ENCODE measurements at regions not wholly inside any gene's neighbourhood (a gene's known extent, or its start where the extent isn't known, plus 50 kb on each side); places are given as distances from the start of the nearest gene placed in this dataset.

- H3K4me3 ChIP-seq (ENCODE audit: low read length), result no peak overlapping the region
- no peak overlapping the region for H3K27ac ChIP-seq (ENCODE audit: low read depth, low read length)
- no peaks in the 10 kb centered on the region for H3K36me3 ChIP-seq (ENCODE audit: control insufficient read depth, insufficient read depth, low read length)
- no peaks in the 10 kb centered on the region for H3K27me3 ChIP-seq (ENCODE audit: control insufficient read depth, insufficient read depth, low read length)
- no peak overlapping the region for H3K9ac ChIP-seq (ENCODE audit: low read length)
- H3K4me1 ChIP-seq (ENCODE audit: control insufficient read depth, insufficient read depth, low read length), result no peaks in the 10 kb centered on the region
Measured at GRCh38 chr2:65880436-65880835, 448.0 kb upstream of the SPRED2 start.

- H3K36me3 ChIP-seq (ENCODE audit: control insufficient read depth, insufficient read depth, low read length), result no peaks in the 10 kb centered on the region
- no peak overlapping the region for H3K9ac ChIP-seq (ENCODE audit: low read length)
- H3K4me1 ChIP-seq (ENCODE audit: control insufficient read depth, insufficient read depth, low read length), result no peaks in the 10 kb centered on the region
- H3K27me3 ChIP-seq (ENCODE audit: control insufficient read depth, insufficient read depth, low read length), result no peaks in the 10 kb centered on the region
- H3K4me3 ChIP-seq (ENCODE audit: low read length), result no peak overlapping the region
- no peak overlapping the region for H3K27ac ChIP-seq (ENCODE audit: low read depth, low read length)
Measured at GRCh38 chr2:65878011-65878340, 445.6 kb upstream of the SPRED2 start.

GRCh38 chr2:65877331-65878010, 445.1 kb upstream of the SPRED2 start:
- Histone ChIP-seq H3K9ac (ENCODE audit: low read length) (no peak overlapping the region), H3K4me3 (ENCODE audit: low read length) (no peak overlapping the region)

GRCh38 chr2:65876114-65876513, 443.7 kb upstream of the SPRED2 start:
- Histone ChIP-seq H3K36me3 (ENCODE audit: control insufficient read depth, insufficient read depth, low read length) (no peaks in the 10 kb centered on the region), H3K9ac (ENCODE audit: low read length) (no peak overlapping the region), H3K27me3 (ENCODE audit: control insufficient read depth, insufficient read depth, low read length) (no peaks in the 10 kb centered on the region), H3K27ac (ENCODE audit: low read depth, low read length) (no peak overlapping the region), H3K4me3 (ENCODE audit: low read length) (no peak overlapping the region), H3K4me1 (ENCODE audit: control insufficient read depth, insufficient read depth, low read length) (no peaks in the 10 kb centered on the region)

More at GRCh38 chr2:65877331-65878010, 445.1 kb upstream of the SPRED2 start:
- Histone ChIP-seq H3K36me3 (ENCODE audit: control insufficient read depth, insufficient read depth, low read length) (no peaks in the 10 kb centered on the region), H3K27ac (ENCODE audit: low read depth, low read length) (no peak overlapping the region), H3K4me1 (ENCODE audit: control insufficient read depth, insufficient read depth, low read length) (no peaks in the 10 kb centered on the region), H3K27me3 (ENCODE audit: control insufficient read depth, insufficient read depth, low read length) (no peaks in the 10 kb centered on the region)

- Histone ChIP-seq H3K27ac (ENCODE audit: low read depth, low read length) (no peak overlapping the region), H3K27me3 (ENCODE audit: control insufficient read depth, insufficient read depth, low read length) (no peaks in the 10 kb centered on the region)
Measured at GRCh38 chr2:65870826-65871225, 438.4 kb upstream of the SPRED2 start.

GRCh38 chr2:65869296-65869695, 436.9 kb upstream of the SPRED2 start:
- H3K27ac ChIP-seq (ENCODE audit: low read depth, low read length), result no peak overlapping the region
- no peaks in the 10 kb centered on the region for H3K36me3 ChIP-seq (ENCODE audit: control insufficient read depth, insufficient read depth, low read length)
- no peaks in the 10 kb centered on the region for H3K27me3 ChIP-seq (ENCODE audit: control insufficient read depth, insufficient read depth, low read length)
- H3K9ac ChIP-seq (ENCODE audit: low read length), result no peak overlapping the region
- H3K4me3 ChIP-seq (ENCODE audit: low read length), result no peak overlapping the region
- H3K4me1 ChIP-seq (ENCODE audit: control insufficient read depth, insufficient read depth, low read length), result no peaks in the 10 kb centered on the region

More at GRCh38 chr2:65870826-65871225, 438.4 kb upstream of the SPRED2 start:
- Histone ChIP-seq H3K4me3 (ENCODE audit: low read length) (no peak overlapping the region), H3K9ac (ENCODE audit: low read length) (no peak overlapping the region), H3K36me3 (ENCODE audit: control insufficient read depth, insufficient read depth, low read length) (no peaks in the 10 kb centered on the region), H3K4me1 (ENCODE audit: control insufficient read depth, insufficient read depth, low read length) (no peaks in the 10 kb centered on the region)

GRCh38 chr2:65868177-65868576, 435.8 kb upstream of the SPRED2 start:
- Histone ChIP-seq H3K9ac (ENCODE audit: low read length) (no peak overlapping the region), H3K4me3 (ENCODE audit: low read length) (no peak overlapping the region), H3K4me1 (ENCODE audit: control insufficient read depth, insufficient read depth, low read length) (no peaks in the 10 kb centered on the region), H3K27ac (ENCODE audit: low read depth, low read length) (no peak overlapping the region), H3K27me3 (ENCODE audit: control insufficient read depth, insufficient read depth, low read length) (no peaks in the 10 kb centered on the region), H3K36me3 (ENCODE audit: control insufficient read depth, insufficient read depth, low read length) (no peaks in the 10 kb centered on the region)

- Histone ChIP-seq H3K9ac (ENCODE audit: low read length) (no peak overlapping the region), H3K27me3 (ENCODE audit: control insufficient read depth, insufficient read depth, low read length) (no peaks in the 10 kb centered on the region), H3K36me3 (ENCODE audit: control insufficient read depth, insufficient read depth, low read length) (no peaks in the 10 kb centered on the region), H3K4me3 (ENCODE audit: low read length) (no peak overlapping the region), H3K27ac (ENCODE audit: low read depth, low read length) (no peak overlapping the region), H3K4me1 (ENCODE audit: control insufficient read depth, insufficient read depth, low read length) (no peaks in the 10 kb centered on the region)
Measured at GRCh38 chr2:65867446-65867845, 435.0 kb upstream of the SPRED2 start.

GRCh38 chr2:65866148-65866547, 433.7 kb upstream of the SPRED2 start:
- H3K27me3 ChIP-seq (ENCODE audit: control insufficient read depth, insufficient read depth, low read length), result no peaks in the 10 kb centered on the region
- no peaks in the 10 kb centered on the region for H3K36me3 ChIP-seq (ENCODE audit: control insufficient read depth, insufficient read depth, low read length)
- no peak overlapping the region for H3K27ac ChIP-seq (ENCODE audit: low read depth, low read length)
- no peak overlapping the region for H3K9ac ChIP-seq (ENCODE audit: low read length)
- H3K4me1 ChIP-seq (ENCODE audit: control insufficient read depth, insufficient read depth, low read length), result no peaks in the 10 kb centered on the region
- H3K4me3 ChIP-seq (ENCODE audit: low read length), result no peak overlapping the region

GRCh38 chr2:65864619-65865018, 432.2 kb upstream of the SPRED2 start:
- H3K9ac ChIP-seq (ENCODE audit: low read length), result no peak overlapping the region
- no peaks in the 10 kb centered on the region for H3K27me3 ChIP-seq (ENCODE audit: control insufficient read depth, insufficient read depth, low read length)
- no peak overlapping the region for H3K27ac ChIP-seq (ENCODE audit: low read depth, low read length)
- no peaks in the 10 kb centered on the region for H3K4me1 ChIP-seq (ENCODE audit: control insufficient read depth, insufficient read depth, low read length)
- no peak overlapping the region for H3K4me3 ChIP-seq (ENCODE audit: low read length)
- H3K36me3 ChIP-seq (ENCODE audit: control insufficient read depth, insufficient read depth, low read length), result no peaks in the 10 kb centered on the region

GRCh38 chr2:65863713-65864112, 431.3 kb upstream of the SPRED2 start:
- Histone ChIP-seq H3K27ac (ENCODE audit: low read depth, low read length) (no peak overlapping the region), H3K4me3 (ENCODE audit: low read length) (no peak overlapping the region)

GRCh38 chr2:65856928-65857327, 424.5 kb upstream of the SPRED2 start:
- Histone ChIP-seq H3K36me3 (ENCODE audit: control insufficient read depth, insufficient read depth, low read length) (no peaks in the 10 kb centered on the region), H3K27me3 (ENCODE audit: control insufficient read depth, insufficient read depth, low read length) (no peaks in the 10 kb centered on the region), H3K9ac (ENCODE audit: low read length) (no peak overlapping the region), H3K27ac (ENCODE audit: low read depth, low read length) (no peak overlapping the region), H3K4me1 (ENCODE audit: control insufficient read depth, insufficient read depth, low read length) (no peaks in the 10 kb centered on the region), H3K4me3 (ENCODE audit: low read length) (no peak overlapping the region)

More at GRCh38 chr2:65863713-65864112, 431.3 kb upstream of the SPRED2 start:
- H3K4me1 ChIP-seq (ENCODE audit: control insufficient read depth, insufficient read depth, low read length), result no peaks in the 10 kb centered on the region
- H3K36me3 ChIP-seq (ENCODE audit: control insufficient read depth, insufficient read depth, low read length), result no peaks in the 10 kb centered on the region
- no peaks in the 10 kb centered on the region for H3K27me3 ChIP-seq (ENCODE audit: control insufficient read depth, insufficient read depth, low read length)
- no peak overlapping the region for H3K9ac ChIP-seq (ENCODE audit: low read length)

GRCh38 chr2:65856423-65856822, 424.0 kb upstream of the SPRED2 start:
- Histone ChIP-seq H3K27me3 (ENCODE audit: control insufficient read depth, insufficient read depth, low read length) (no peaks in the 10 kb centered on the region), H3K36me3 (ENCODE audit: control insufficient read depth, insufficient read depth, low read length) (no peaks in the 10 kb centered on the region), H3K4me1 (ENCODE audit: control insufficient read depth, insufficient read depth, low read length) (no peaks in the 10 kb centered on the region), H3K9ac (ENCODE audit: low read length) (no peak overlapping the region), H3K4me3 (ENCODE audit: low read length) (no peak overlapping the region), H3K27ac (ENCODE audit: low read depth, low read length) (no peak overlapping the region)
